SU-DHL-6 (cell line): ENCODE measurements at regions not wholly inside any gene's neighbourhood (a gene's known extent, or its start where the extent isn't known, plus 50 kb on each side); places are given as distances from the start of the nearest gene placed in this dataset.

Source experiments
- H2AFZ ChIP-seq: fragments of 200-600 bp; sonication (generic); 2 replicates; pipeline ENCODE4 v1.6.1; 2014; ENCODE audit warnings: low read depth, mild to moderate bottlenecking, moderate library complexity, mixed read lengths, antibody characterized with exemption, low read length; ENCODE audit not compliant: severe bottlenecking
- H3F3A ChIP-seq: fragments of 200-600 bp; shearing (Covaris generic); 2 replicates; pipeline ENCODE4 v1.6.0; 2016; ENCODE audit warnings: antibody characterized with exemption, mild to moderate bottlenecking; ENCODE audit not compliant: insufficient read depth
- H3K27ac ChIP-seq: fragments of 200-600 bp; sonication (generic); 2 replicates; pipeline ENCODE4 v1.5.1; 2016; ENCODE audit warnings: low read depth, mild to moderate bottlenecking, low read length, moderate library complexity, mixed read lengths
- H3K27me3 ChIP-seq: fragments of 200-600 bp; sonication (generic), shearing (Covaris generic); 2 replicates; pipeline ENCODE4 v1.6.0; 2014; ENCODE audit warnings: mild to moderate bottlenecking, low read length
- H3K36me3 ChIP-seq: fragments of 200-600 bp; sonication (generic); 2 replicates; pipeline ENCODE4 v1.6.1; 2014; ENCODE audit warnings: mild to moderate bottlenecking, low read length, mixed read lengths
- H3K4me2 ChIP-seq: fragments of 300-600, 200-600 bp; shearing (Covaris generic), sonication (generic); 2 replicates; pipeline ENCODE4 v1.6.0; 2014; ENCODE audit warnings: low read length, low read depth, mild to moderate bottlenecking; ENCODE audit not compliant: poor library complexity, severe bottlenecking
- H3K4me3 ChIP-seq: fragments of 200-600 bp; sonication (generic); 2 replicates; pipeline ENCODE4 v1.5.1; 2014; ENCODE audit warnings: antibody characterized with exemption, low read length, mild to moderate bottlenecking, mixed read lengths; ENCODE audit not compliant: insufficient read depth, poor library complexity, severe bottlenecking
- H3K79me2 ChIP-seq: fragments of 200-600 bp; sonication (generic); 2 replicates; pipeline ENCODE4 v1.6.1; 2014; ENCODE audit warnings: mild to moderate bottlenecking, low read length, moderate library complexity; ENCODE audit not compliant: insufficient read depth
- H3K9ac ChIP-seq: fragments of 200-600 bp; sonication (generic); 2 replicates; pipeline ENCODE4 v1.7.0; 2014; ENCODE audit warnings: mild to moderate bottlenecking, low read length
- H3K9me2 ChIP-seq: fragments of 200-600 bp; sonication (generic); replicated peaks from 2 replicates; pipeline ENCODE4 v1.6.1; 2014; ENCODE audit warnings: low read length; ENCODE audit not compliant: insufficient read depth
- H3K9me3 ChIP-seq: fragments of 200-600 bp; sonication (generic); 2 replicates; pipeline ENCODE4 v1.6.1; 2014; ENCODE audit warnings: low read length, mixed read lengths; ENCODE audit not compliant: insufficient read depth
- H4K20me1 ChIP-seq: fragments of 200-600 bp; sonication (generic); 2 replicates; pipeline ENCODE4 v1.6.1; 2014; ENCODE audit warnings: low read depth, mild to moderate bottlenecking, antibody characterized with exemption, low read length, moderate library complexity, mixed read lengths
- CTCF ChIP-seq: fragments of 200-600 bp; sonication (generic); IDR thresholded peaks from one replicate; pipeline ENCODE4 v1.5.1; 2017; ENCODE audit warnings: antibody characterized with exemption, mild to moderate bottlenecking, low read length, moderate library complexity; ENCODE audit not compliant: insufficient read depth, poor library complexity, severe bottlenecking
- EZH2phosphoT487 ChIP-seq: fragments of 200-600 bp; sonication (generic), shearing (Covaris generic); conservative IDR thresholded peaks from 2 replicates; pipeline ENCODE4 v1.6.1; 2018; ENCODE audit warnings: mild to moderate bottlenecking, antibody characterized with exemption, low read length, moderate library complexity, mixed read lengths

- no peaks in the 10 kb centered on the region for H3K27me3 ChIP-seq
- H3F3A ChIP-seq = no peaks in the 10 kb centered on the region
- H3K4me2 ChIP-seq = no peak overlapping the region
- H3K9ac ChIP-seq = no peak overlapping the region
- H3K9me3 ChIP-seq = no peaks in the 10 kb centered on the region
- no peaks in the 10 kb centered on the region for H3K79me2 ChIP-seq
- TF ChIP-seq CTCF = no peak
- TF ChIP-seq EZH2phosphoT487 = no peak
- no peaks in the 10 kb centered on the region for H4K20me1 ChIP-seq
- H3K4me3 ChIP-seq = no peak overlapping the region
- no peak overlapping the region for H2AFZ ChIP-seq
- no peaks in the 10 kb centered on the region for H3K9me2 ChIP-seq
- no peaks in the 10 kb centered on the region for H3K36me3 ChIP-seq
- no peak overlapping the region for H3K27ac ChIP-seq
Observed at GRCh38 chr5:15375559-15375958, 124.4 kb upstream of the FBXL7 start.

- H3K9me2 ChIP-seq = no peaks in the 10 kb centered on the region
- no peak overlapping the region for H3K27ac ChIP-seq
- no peaks in the 10 kb centered on the region for H4K20me1 ChIP-seq
- no peak for TF ChIP-seq CTCF
- no peak for TF ChIP-seq EZH2phosphoT487
- no peaks in the 10 kb centered on the region for H3K9me3 ChIP-seq
- no peak overlapping the region for H3K9ac ChIP-seq
- no peaks in the 10 kb centered on the region for H3K36me3 ChIP-seq
- no peak overlapping the region for H3K4me2 ChIP-seq
- H3K4me3 ChIP-seq = no peak overlapping the region
- no peak overlapping the region for H2AFZ ChIP-seq
- no peaks in the 10 kb centered on the region for H3K27me3 ChIP-seq
- H3K79me2 ChIP-seq = no peaks in the 10 kb centered on the region
- H3F3A ChIP-seq = no peaks in the 10 kb centered on the region
Observed at GRCh38 chr5:15374886-15375285, 125.1 kb upstream of the FBXL7 start.

- H4K20me1 ChIP-seq = no peaks in the 10 kb centered on the region
- H3K4me3 ChIP-seq = no peak overlapping the region
- no peak overlapping the region for H2AFZ ChIP-seq
- H3K27me3 ChIP-seq = no peaks in the 10 kb centered on the region
- TF ChIP-seq CTCF (no peak), EZH2phosphoT487 (no peak)
- no peaks in the 10 kb centered on the region for H3K36me3 ChIP-seq
- no peak overlapping the region for H3K9ac ChIP-seq
- no peaks in the 10 kb centered on the region for H3K9me2 ChIP-seq
- H3K4me2 ChIP-seq = no peak overlapping the region
- no peaks in the 10 kb centered on the region for H3F3A ChIP-seq
- H3K27ac ChIP-seq = no peak overlapping the region
- H3K9me3 ChIP-seq = no peaks in the 10 kb centered on the region
- no peaks in the 10 kb centered on the region for H3K79me2 ChIP-seq
Observed at GRCh38 chr5:15373151-15373550, 126.8 kb upstream of the FBXL7 start.

GRCh38 chr5:15371184-15371583 is 128.8 kb upstream of the FBXL7 start:
- Histone ChIP-seq H3K9me3 (no peaks in the 10 kb centered on the region), H2AFZ (no peak overlapping the region), H3K4me3 (no peak overlapping the region), H3F3A (no peaks in the 10 kb centered on the region), H4K20me1 (no peaks in the 10 kb centered on the region), H3K36me3 (no peaks in the 10 kb centered on the region), H3K79me2 (no peaks in the 10 kb centered on the region), H3K27me3 (no peaks in the 10 kb centered on the region), H3K9ac (no peak overlapping the region), H3K4me2 (no peak overlapping the region), H3K27ac (no peak overlapping the region), H3K9me2 (no peaks in the 10 kb centered on the region)
- TF ChIP-seq EZH2phosphoT487 (no peak), CTCF (no peak)
